GM19438 (cell line): ENCODE measurements at regions not wholly inside any gene's neighbourhood (a gene's known extent, or its start where the extent isn't known, plus 50 kb on each side); places are given as distances from the start of the nearest gene placed in this dataset.
"Not testable (repeated sequence)": the region's sequence is repeated elsewhere in the genome, so short reads cannot be mapped to it uniquely, and the experiment has no call there.

Experiments
- ATAC-seq: cut with Tn5 transposase; IDR thresholded peaks from one replicate; pipeline ENCODE4 v1.9.1; 2021; ENCODE audit warnings: low read depth; ENCODE audit not compliant: unreplicated experiment

DNA sequence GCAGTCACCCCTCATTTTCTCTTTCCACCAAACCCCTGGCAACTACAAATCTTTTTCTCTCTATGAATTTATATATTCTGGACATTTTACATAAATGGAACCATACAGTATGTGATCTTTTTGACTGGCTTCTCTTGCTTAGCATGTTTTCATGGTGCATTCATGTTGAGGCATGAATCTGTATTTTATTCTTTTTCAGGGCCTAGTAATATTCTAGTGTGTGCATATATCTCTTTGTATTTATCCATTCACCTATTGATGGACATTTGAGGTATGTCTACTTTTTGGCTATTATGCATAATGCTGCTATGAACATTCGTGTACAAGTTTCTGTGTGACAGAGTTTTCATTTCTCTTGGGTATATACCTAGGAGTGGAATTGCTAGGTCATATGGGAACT is 78.2 kb downstream of the HACD1 start:
- ATAC-seq = no peak

DNA sequence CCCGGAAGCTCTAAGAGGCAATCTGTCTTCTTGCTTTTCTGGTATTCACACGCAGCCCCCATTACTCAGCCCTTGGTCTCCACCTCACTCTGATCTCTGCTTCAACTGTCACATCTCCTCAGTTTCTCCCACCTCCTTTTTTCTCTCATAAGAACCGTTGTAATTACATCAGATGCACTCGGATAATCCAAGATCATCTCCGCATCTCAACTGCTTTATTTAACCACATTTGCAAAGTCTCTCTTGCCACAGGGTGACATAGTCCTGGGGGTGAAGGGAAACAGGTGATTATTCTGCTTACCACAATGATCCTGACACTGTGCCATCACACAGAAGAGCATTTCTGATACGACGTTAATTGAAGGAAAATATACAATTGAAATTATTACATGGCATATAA is 79.9 kb downstream of the HACD1 start:
- no peak for ATAC-seq

DNA sequence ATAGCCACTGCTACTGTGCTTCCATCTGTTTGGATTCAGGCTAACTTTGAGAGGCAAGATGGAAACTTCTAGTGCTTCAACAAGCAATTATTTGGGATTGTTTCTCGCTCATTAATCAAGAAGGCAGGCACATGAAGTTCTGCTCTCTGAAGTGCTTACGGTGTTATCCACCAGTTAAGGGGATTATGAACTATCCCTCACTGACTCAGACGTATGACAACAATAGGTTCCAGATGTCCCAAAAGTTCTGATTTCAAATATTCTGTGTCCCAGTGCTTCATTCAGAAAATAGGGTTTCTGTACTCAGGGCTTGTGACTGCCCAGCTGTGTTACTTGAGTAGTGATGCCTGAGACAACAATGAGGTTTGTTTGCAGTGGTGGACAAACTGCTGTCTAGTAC is 81.0 kb downstream of the HACD1 start:
- ATAC-seq = no peak

DNA sequence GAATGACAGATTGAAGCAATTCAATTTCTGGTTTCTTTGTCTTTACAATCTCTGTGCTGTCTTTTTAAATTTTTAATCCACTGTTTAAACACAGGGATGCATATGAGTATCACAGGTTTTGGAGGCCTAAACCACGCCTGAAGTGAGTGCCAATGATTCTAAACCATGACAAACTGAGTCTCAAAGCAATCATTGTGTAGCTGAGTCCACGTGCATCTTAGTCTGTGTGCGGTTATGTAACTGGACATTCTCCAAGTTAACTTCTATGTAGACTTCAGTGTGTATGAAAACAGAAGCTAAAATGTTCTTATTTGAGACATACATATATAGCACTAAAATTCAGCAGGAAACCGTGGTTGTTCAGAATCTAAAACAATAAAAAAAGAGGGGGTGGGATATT is 79.3 kb upstream of the ST8SIA6 start:
- no peak for ATAC-seq

DNA sequence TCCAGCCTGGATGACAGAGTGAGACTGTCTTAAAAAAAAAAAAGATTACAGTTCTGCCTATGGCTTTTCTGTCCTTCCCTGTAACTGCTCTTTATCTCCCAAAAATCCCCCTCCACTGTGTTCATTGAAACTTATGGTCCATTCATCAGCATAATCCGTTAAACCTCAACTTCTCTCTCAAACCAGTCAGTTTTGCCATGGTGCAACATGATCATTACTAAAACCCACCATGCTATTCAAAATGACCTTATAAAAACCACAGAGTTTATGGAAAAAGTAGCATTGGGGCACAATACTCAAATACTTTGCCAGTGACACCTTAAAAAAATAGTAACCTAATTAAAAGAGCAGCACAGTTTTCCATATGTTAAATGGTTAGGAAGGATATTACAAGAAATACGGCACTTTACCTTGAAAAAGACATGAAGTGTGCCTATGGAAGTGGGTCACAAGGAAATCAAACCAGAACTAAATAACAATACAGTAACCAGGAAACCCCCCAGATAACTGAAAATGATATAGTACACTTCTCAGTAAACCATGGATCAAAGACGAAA is 74.0 kb upstream of the ST8SIA6 start:
- no peak for ATAC-seq

DNA sequence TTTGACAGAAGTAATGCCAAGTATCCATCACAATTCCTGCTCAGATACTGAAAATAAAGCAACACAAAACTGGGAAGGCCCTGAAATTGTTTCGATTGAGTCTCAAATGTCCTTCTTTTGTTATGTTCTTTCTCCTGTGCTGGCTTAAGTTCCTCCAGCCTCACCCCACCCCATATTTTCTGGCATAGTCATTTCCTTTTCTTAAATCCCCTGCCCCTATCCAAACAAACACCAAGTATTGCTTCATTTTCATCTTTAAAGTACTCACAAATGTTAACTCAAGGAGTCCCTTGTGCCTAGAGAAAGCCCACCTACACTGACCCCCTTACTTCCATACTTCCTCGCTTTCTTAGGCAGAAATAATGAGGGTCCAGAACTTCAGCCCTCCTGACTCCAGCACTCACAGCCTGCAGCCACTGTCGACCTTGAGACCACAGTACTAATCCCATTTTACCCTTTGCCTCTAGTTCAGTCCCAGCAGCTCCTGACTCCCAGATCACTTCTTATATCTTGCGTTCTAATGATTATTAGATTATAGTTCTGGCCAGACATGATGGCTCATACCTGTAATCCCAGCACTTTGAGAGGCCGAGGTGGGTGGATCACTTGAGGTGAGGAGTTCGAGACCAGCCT is 73.2 kb upstream of the ST8SIA6 start:
- ATAC-seq = no peak

DNA sequence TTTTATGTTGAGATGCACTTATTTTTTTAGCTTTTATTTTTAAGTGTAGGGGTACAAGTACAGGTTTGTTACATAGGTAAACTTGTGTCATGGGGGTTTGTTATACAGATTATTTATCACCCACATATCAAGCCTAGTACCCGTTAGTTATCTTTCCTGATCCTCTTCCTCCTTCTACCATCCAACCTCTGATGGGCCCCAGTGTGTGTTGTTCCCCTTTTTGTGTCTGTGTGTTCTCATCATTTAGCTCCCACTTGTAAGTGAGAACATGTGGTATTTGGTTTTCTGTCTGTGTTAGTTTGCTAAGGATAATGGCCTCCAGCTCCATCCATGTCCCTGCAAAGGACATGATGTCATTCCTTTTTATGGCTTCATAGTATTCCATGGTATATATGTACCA is 72.2 kb upstream of the ST8SIA6 start:
- not testable (repeated sequence) for ATAC-seq

DNA sequence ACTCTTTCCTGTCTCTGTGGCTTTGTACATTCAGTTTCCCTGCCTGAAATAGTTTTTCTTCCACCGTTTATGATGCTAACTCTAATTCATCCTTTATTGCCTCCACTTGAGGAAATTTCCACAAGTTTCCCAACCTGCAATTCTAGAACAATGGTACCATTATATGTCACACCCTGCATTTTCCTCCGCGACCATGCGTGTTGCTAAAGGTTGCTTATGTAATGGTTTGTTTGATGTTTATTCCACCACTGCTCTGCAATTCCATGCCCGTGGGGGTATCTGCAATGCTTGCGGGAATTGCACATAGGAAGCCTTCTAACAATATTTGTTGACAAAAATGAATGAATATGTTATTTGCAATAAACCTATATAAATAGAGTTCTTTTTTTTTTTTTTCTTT is 69.5 kb upstream of the ST8SIA6 start:
- ATAC-seq = no peak

DNA sequence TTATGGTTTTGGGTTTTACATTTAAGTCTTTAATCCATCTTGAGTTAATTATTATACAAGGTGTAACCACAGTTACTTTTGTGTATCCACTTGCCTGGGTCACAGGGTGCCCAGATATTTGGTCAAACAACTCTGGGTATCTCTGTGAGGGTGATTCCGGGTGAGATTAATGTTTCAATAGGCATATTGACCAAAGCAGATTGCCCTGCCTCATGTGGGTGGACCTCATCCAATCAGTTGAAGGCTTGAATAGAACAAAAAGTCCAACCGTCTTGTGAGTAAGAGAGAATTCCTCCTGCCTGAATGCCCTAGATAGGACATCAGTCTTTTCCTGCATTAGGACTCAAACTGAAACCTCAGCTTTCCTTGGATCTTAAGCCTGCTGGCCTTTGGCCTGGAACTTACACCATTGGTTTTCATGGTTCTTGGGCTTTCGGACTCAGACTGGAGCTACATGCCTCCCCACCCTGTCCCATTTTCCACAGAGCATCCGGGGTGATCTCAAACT is 68.9 kb upstream of the ST8SIA6 start:
- ATAC-seq = no peak

DNA sequence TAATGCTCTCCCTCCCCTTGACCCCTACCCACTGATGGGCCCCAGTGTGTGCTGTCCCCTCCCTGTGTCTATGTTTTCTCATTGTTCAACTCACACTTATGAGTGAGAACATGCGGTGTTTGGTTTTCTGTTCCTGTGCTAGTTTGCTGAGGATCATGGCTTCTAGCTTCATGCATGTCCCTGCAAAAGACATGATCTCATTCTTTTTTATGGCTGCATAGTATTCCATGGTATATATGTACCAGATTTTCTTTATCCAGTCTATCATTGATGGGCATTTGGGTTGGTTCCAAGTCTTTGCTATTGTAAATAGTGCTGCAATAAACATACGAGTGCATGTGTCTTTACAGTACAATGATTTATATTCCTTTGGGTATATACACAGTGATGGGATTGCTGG is 67.9 kb upstream of the ST8SIA6 start:
- ATAC-seq = not testable (repeated sequence)

DNA sequence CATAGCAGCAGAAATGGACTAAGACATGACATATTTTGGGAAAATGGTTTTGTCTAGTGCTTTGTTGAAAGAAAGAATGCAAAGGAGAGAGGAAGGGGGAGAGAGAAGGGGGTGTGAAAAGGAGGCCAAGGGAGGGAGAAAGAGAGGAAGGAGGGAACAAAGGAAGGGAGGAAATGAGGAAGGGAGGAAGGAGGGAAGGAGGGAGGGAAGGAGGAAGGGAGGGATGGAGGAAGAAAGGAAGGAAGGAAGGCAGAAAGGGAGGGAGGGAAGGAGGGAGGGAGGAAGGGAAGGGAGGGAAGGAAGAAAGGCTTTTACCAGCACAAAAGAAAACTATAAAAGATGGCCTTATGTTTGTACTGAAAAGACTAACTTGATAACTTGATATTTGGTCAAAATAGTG is 65.1 kb upstream of the ST8SIA6 start:
- no peak for ATAC-seq

DNA sequence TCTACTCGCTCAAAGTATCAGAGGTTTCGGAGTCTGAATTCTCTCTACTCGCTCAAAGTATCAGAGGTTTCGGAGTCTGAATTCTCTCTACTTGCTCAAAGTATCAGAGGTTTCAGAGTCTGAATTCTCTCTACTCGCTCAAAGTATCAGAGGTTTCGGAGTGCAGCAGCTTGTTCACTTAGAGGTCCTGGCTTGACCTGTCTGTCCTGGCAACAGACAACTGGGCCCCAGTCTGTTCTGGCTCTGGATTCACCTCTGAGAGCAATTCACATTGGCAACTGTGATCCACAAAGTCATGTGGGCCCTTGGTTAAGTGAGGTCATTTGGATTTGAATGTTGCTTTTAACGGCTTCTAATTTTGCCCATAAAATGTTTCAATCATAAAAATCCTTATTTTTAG is 63.9 kb upstream of the ST8SIA6 start:
- ATAC-seq = no peak

DNA sequence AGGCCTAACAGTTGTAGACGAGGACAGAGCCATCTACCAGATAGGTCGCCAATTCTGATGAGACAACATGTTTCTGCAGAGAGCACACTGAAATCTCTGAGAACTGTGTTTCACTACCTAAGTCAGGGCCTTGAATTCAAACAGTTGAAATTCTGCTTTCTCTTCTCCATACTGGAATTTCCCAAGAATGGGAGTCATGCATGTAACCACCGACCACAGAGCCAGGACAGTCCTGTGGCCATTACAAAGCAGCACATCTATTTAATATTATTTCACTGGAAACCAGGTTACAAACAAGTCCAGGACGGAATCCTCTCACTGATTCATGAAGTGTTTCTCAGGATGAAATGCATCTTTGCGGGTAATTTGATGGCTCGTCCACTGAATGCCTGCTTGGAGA is 62.0 kb upstream of the ST8SIA6 start:
- ATAC-seq = no peak

DNA sequence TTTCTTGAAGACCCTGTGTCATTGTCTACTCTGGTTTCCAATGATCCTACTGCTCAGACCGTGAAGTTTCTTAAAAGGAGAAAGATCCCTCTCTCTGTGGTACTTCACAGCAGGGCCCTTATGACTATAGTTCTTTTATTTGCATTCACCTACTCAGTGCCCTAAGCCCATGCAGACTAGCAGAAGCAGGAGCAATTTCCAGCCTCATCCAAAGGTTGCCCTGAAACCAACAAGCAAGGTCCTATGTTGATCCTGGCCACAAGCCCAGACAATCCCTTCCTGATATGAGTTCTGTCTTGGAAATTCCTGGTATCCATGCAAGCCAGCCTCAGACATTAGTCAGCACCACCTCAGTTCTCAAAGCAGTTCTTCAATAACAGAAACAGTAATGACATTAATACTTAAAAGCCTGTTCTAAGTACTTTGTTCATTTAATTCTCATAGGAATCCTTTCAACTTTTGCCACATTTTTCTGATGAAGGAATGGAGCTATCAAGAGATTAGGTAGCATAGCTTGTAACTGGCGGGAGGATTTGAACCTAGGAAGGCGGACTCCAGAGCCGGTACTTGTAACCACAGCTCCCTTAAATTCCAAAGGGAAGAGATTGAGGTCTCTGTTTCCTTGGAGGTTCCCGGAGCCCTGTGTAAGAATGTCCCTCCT is 58.1 kb upstream of the ST8SIA6 start:
- no peak for ATAC-seq

DNA sequence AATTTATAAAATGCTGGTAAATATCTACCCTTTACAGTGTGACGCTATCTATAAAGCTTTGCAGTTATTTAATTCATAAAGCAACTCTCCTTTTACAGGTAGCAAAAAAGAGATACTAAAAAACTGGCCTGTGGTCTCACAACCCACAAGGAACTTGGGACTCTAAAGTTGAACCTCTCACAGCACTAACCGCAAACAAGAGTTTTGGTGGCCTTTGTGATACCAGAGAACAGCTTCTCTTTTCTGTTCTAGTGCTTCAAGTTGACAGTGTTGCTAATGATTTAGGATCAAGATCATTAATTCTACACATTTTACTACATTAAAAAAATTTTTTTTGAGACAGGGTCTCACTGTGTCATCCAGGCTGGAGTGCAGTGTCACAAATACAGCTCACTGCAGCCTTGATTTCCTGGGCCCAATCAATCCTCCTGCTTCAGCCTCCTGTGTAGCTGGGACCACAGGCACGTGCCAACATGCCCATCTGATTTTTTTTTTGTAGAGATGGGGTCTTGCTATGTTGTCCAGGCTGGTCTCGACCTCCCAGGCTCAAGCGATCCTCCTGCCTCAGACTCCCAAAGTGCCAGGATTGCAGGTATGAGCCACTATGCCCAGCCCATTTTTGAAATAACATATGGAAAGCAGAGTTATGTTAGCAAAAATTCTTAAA is 56.0 kb upstream of the ST8SIA6 start:
- peak; percentile 75 for ATAC-seq

DNA sequence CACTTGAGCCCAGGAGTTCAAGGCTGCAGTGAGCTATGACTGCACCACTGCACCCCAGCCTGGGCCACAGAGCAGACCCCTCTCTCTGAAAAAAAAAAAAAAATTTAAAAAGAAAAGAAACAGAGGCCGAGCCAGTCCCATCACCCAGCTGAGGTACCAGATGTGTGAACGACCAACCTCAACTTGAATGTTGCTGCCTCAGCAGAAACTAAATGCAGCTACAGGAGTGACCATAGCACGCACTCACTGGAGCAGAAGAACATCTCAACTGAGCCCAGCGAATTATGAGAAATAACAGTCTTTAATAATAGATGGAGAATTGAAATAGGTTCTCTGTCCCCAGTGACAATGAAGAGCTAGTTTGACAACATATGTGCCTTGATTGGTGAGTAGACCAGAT is 53.1 kb upstream of the ST8SIA6 start:
- no peak for ATAC-seq

DNA sequence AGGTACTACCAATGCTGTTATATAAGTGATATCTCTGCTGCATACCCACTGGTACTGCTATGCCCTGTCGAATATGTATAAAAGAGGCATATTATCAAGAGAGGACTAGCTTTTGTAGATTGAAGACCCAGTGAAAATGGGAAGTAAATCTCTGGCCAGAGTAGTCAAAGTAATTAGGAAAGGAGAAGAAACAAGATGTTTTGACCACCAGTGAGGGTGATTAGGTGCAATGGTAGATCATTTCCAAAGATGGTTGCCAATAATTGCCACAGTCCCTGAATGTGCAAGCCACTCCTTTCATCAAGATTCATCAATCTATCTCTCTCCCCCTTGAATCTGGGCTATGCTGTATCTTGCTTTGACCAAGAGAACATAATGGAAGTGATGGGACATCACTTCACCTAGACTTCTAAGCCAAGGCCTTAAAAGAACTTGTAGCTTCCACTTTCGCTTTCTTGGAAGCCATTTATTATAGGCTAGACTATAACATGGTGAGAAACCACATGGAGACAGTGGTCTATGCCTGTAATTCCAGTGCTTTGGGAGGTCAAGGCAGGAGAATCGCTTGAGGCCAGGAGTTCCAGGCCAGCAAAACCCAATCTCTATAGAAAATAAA is 52.6 kb upstream of the ST8SIA6 start:
- ATAC-seq = no peak

DNA sequence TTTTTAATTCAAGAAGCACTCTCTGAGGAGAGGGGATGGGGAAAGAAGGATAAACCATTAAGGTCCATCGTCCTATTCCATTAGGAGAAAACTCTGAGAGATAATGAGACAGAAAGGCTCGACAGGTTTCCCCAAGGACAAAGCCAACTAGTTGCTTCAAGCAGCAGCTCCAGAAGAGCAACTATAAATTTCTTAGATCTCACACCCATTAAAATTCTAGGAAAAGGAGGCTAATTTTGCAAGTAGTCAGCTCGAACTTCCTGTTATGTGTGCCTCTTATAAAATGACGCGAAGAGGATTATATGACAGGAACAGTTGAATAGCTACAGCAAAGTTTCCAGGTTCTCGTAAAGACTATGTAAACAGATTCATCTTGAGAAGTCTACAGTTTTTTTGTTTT is 52.0 kb upstream of the ST8SIA6 start:
- no peak for ATAC-seq

DNA sequence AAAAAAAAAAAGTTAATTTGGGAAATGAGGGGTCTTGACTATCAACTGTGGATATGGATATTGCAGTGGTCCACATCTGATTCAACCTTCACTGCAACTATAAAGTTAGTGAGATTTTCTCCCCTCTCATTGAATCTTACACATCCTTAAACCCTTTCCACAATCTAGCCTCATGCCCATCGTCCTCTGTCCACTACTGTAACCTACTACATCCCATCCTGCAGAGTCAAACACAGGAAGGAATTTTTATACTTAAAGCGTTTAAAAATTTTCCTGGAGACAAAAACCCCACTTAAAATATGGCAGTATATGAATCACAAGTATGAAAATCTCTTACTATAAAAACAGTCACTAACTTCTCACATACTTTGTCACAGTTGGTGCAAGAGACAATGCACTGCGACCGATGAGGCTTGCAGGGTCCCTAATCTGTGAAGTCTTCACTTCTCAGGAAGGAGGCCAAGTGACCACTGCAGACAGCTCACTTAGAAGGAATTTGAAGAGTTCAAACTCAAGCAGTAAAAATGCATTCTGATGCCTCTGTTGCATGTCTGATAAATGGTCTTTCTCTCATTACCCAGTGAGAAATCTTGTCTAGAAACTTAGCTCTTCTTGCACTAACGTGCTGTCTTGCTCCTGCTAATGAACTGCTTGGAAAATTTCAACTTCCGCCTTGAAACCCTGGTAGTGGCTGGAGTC is 50.3 kb upstream of the ST8SIA6 start:
- ATAC-seq = no peak
